ENCODE measurements at regions not wholly inside any gene's neighbourhood (a gene's known extent, or its start where the extent isn't known, plus 50 kb on each side); places are given as distances from the start of the nearest gene placed in this dataset.
"Not testable (repeated sequence)": the region's sequence is repeated elsewhere in the genome, so short reads cannot be mapped to it uniquely, and the experiment has no call there.

GRCh38 chr3:80734483-80734882, 966.7 kb upstream of the ROBO1 start:
- Histone ChIP-seq H3K27me3 (ENCODE audit: control insufficient read depth, insufficient read depth, low read length) (no peaks in the 10 kb centered on the region), H3K4me3 (ENCODE audit: low read depth, low read length) (no peak overlapping the region), H3K36me3 (ENCODE audit: control insufficient read depth, insufficient read depth, low read length) (no peaks in the 10 kb centered on the region)
- TF ChIP-seq, protein P1, sequence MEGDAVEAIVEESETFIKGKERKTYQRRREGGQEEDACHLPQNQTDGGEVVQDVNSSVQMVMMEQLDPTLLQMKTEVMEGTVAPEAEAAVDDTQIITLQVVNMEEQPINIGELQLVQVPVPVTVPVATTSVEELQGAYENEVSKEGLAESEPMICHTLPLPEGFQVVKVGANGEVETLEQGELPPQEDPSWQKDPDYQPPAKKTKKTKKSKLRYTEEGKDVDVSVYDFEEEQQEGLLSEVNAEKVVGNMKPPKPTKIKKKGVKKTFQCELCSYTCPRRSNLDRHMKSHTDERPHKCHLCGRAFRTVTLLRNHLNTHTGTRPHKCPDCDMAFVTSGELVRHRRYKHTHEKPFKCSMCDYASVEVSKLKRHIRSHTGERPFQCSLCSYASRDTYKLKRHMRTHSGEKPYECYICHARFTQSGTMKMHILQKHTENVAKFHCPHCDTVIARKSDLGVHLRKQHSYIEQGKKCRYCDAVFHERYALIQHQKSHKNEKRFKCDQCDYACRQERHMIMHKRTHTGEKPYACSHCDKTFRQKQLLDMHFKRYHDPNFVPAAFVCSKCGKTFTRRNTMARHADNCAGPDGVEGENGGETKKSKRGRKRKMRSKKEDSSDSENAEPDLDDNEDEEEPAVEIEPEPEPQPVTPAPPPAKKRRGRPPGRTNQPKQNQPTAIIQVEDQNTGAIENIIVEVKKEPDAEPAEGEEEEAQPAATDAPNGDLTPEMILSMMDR (IDR thresholded peaks at IDR 0.05; ENCODE audit: insufficient read depth, low read length, poor library complexity, severe bottlenecking) = no peak
- no peak for DNase-seq (ENCODE audit: low read depth)

DNA sequence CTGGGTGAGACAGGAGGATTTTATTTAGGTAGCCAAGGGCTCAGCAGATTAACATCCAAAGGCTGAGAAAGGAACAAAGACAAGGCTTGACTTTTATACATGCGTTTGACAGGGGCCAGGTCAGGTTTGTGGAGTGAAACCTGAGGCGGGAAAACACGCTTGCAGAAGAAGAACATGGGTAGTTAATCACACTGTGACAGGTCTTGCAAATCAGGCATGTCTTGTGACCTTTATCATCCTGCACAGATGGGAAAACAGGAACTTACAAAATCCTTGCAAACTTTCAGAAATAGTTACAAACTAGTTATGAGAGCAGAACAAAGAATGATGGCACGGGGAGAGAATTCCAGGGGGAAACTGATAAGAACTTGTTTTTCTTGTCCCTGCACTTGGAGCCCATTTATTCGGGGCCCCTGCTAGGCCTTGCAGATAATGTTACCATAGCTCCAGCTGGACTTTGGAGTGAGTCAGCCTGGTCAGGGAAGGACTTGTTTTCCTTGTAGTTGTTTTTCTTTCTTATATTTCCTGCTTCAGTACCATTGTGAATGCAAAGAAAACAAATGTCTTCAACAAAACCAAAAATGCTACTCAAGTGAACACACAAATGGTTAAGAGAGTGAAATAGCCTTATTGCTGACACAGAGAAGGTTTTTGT, 965.9 kb upstream of the ROBO1 start:
- H3K36me3 ChIP-seq (ENCODE audit: control insufficient read depth, insufficient read depth, low read length) = no peaks in the 10 kb centered on the region
- no peak overlapping the region for H3K4me3 ChIP-seq (ENCODE audit: low read depth, low read length)
- DNase-seq (ENCODE audit: low read depth) = peak; percentile 65
- H3K27me3 ChIP-seq (ENCODE audit: control insufficient read depth, insufficient read depth, low read length) = no peaks in the 10 kb centered on the region
- TF ChIP-seq, protein P1 (IDR thresholded peaks at IDR 0.05; ENCODE audit: insufficient read depth, low read length, poor library complexity, severe bottlenecking) = no peak

DNA sequence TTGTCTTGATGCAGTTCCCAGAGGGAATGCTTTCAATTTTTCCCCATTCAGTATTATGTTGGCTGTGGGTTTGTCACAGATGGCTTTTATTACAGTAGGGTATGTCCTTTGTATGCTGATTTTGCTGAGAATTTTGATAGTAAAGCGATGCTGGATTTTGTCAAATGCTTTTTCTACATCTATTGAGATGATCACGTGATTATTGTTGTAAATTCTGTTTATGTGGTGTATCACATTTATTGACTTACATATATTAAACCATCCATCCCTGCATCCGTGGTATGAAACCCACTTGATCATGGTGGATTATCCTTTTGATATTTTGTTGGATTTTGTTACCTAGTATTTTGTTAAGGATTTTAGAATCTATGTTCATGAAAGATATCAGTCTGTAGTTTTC, 959.8 kb upstream of the ROBO1 start:
- not testable (repeated sequence) for H3K4me3 ChIP-seq (ENCODE audit: low read depth, low read length); DNase-seq (ENCODE audit: low read depth); H3K36me3 ChIP-seq (ENCODE audit: control insufficient read depth, insufficient read depth, low read length); H3K27me3 ChIP-seq (ENCODE audit: control insufficient read depth, insufficient read depth, low read length)

DNA sequence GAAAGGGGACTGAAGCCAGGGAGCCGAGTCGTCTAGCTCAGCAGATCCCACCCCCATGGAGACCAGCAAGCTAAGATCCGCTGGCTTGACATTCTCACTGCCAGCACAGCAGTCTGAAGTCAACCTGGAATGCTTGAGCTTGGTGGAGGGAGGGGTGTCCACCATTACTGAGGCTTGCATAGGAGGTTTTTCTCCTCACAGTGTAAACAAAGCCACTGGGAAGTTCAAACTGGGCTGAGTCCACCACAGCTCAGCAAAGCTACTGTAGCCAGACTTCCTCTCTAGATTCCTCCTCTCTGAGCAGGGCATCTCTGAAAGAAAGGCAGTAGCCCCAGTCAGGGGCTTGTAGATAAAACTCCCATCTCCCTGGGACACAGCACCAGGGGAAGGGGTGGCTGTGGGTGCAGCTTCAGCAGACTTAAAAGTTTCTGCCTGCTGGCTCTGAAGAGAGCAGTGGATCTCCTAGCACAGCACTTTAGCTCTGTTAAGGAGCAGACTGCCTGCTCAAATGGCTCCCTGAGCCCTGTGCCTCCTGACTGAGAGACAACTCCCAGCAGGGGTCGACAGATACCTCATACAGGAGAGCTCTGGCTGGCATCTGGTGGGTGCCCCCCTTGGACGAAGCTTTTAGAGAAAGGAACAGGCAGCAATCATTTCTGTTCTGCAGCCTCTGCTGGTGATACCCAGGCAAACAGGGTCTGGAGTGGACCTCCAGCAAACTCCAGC, 942.0 kb upstream of the ROBO1 start:
- not testable (repeated sequence) for H3K36me3 ChIP-seq (ENCODE audit: control insufficient read depth, insufficient read depth, low read length); H3K27me3 ChIP-seq (ENCODE audit: control insufficient read depth, insufficient read depth, low read length)

DNA sequence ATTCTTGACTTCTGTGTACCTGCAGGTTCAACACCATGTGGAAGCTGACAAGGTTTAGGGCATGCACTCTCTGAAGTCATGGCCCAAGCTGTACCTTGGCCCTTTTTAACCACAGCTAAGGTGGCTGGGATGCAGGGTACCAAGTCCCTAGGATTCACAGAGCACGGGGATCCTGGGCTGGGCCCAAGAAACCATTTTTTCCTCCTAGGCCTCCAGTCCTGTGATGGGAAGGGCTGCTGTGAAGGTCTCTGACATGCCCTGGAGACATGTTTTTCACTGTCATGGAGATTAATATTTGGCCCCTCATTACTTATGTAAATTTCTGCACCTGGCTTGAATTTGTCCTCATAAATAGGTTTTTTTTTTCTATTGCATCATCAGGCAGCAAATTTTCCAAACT, 937.5 kb upstream of the ROBO1 start:
- Histone ChIP-seq H3K36me3 (ENCODE audit: control insufficient read depth, insufficient read depth, low read length) (no peaks in the 10 kb centered on the region), H3K27me3 (ENCODE audit: control insufficient read depth, insufficient read depth, low read length) (no peaks in the 10 kb centered on the region), H3K4me3 (ENCODE audit: low read depth, low read length) (no peak overlapping the region)
- DNase-seq (ENCODE audit: low read depth) = no peak
- TF ChIP-seq, protein P1 (IDR thresholded peaks at IDR 0.05; ENCODE audit: insufficient read depth, low read length, poor library complexity, severe bottlenecking) = no peak

More for the DNA sequence above, 942.0 kb upstream of the ROBO1 start:
- not testable (repeated sequence) for H3K4me3 ChIP-seq (ENCODE audit: low read depth, low read length); DNase-seq (ENCODE audit: low read depth)

DNA sequence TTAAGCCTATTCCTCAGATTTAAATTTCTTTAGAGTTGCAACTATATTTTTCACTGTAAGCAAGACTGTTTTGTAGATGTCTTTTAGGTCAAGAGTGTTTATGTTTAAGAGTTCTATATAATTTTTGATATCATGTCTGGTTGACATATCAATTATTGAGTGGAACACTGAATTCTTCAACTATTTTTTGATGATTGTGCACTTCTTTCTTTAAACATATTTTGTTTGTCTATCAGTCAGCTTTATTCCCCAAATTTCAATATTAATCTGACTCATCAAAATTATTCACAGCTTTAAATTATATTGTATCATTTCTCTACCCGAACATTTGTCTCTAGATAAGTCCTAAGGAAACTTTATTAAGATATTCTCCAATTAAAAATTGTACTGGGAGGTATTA, 933.6 kb upstream of the ROBO1 start:
- TF ChIP-seq, protein P1 (IDR thresholded peaks at IDR 0.05; ENCODE audit: insufficient read depth, low read length, poor library complexity, severe bottlenecking) = no peak
- no peaks in the 10 kb centered on the region for H3K27me3 ChIP-seq (ENCODE audit: control insufficient read depth, insufficient read depth, low read length)
- no peaks in the 10 kb centered on the region for H3K36me3 ChIP-seq (ENCODE audit: control insufficient read depth, insufficient read depth, low read length)
- no peak for DNase-seq (ENCODE audit: low read depth)
- H3K4me3 ChIP-seq (ENCODE audit: low read depth, low read length) = no peak overlapping the region

DNA sequence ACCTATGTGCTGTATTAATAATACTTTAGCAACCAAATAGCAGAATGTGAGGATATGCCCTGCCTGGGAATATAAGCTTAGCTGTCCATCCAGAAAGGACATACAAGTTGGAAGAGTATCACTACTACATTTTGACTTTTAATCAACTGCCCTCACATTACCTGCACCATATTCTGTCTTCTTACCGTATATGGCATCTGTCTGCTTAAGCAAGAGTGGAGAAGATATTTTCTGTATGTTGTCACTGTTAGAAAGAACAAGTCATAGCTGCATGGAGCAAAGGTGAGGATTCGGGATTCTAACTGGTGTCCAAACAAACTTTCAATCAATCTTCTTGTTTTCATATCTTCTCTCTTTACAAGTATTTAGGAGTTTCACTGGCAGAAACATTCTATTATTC, 929.5 kb upstream of the ROBO1 start:
- H3K36me3 ChIP-seq (ENCODE audit: control insufficient read depth, insufficient read depth, low read length) = no peaks in the 10 kb centered on the region
- no peak for DNase-seq (ENCODE audit: low read depth)
- H3K27me3 ChIP-seq (ENCODE audit: control insufficient read depth, insufficient read depth, low read length) = no peaks in the 10 kb centered on the region
- TF ChIP-seq, protein P1 (IDR thresholded peaks at IDR 0.05; ENCODE audit: insufficient read depth, low read length, poor library complexity, severe bottlenecking) = no peak
- no peak overlapping the region for H3K4me3 ChIP-seq (ENCODE audit: low read depth, low read length)

All from kidney epithelial cell (primary cell).